ENCODE measurements at regions not wholly inside any gene's neighbourhood (a gene's known extent, or its start where the extent isn't known, plus 50 kb on each side); places are given as distances from the start of the nearest gene placed in this dataset.
A peak's percentile ranks its signal among the peaks of the same experiment; 100 is the strongest.
"Not testable (repeated sequence)": the region's sequence is repeated elsewhere in the genome, so short reads cannot be mapped to it uniquely, and the experiment has no call there.

DNA sequence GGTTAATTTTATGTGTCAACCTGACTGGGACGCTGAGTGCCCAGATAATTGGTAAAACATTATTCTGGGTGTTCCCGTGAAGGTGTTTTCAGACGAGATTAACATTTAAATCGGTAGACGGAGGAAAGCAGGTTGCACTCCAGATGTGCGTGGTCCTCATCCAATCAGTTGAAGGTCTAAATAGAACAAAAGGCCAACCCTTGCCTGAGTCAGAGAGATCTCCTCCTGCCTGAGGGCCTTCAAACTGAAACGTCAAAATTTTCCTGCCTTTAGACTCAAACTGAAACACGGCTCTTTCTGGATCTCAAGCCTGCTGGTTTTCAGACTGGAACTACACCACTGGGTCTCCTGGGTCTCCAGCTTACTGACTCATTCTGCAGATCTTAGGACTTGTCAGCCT is 70.9 kb downstream of the NPIPA5 start:
- DNase-seq (ENCODE audit: low spot score), result not testable (repeated sequence)

DNA sequence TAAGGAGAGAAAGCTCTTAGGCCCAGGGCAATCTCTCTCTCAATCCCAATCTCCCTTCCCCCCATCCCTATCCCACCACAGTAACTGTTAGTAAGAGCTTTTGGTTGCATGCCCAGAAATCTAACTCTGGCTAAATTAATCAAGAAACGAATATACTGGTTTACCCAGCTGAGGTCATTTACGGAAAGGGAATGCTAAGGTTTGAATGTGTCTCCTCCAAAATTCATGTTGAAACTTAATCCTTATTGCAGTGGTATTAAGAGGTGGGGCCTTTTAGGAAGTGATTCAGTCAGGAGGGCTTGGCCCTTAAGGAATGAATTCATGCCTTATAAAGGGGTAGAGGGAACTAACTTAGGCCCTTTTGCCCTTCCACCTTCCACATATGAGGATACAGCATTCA is 72.2 kb downstream of the NPIPA5 start:
- DNase-seq (ENCODE audit: low spot score), result not testable (repeated sequence)

DNA sequence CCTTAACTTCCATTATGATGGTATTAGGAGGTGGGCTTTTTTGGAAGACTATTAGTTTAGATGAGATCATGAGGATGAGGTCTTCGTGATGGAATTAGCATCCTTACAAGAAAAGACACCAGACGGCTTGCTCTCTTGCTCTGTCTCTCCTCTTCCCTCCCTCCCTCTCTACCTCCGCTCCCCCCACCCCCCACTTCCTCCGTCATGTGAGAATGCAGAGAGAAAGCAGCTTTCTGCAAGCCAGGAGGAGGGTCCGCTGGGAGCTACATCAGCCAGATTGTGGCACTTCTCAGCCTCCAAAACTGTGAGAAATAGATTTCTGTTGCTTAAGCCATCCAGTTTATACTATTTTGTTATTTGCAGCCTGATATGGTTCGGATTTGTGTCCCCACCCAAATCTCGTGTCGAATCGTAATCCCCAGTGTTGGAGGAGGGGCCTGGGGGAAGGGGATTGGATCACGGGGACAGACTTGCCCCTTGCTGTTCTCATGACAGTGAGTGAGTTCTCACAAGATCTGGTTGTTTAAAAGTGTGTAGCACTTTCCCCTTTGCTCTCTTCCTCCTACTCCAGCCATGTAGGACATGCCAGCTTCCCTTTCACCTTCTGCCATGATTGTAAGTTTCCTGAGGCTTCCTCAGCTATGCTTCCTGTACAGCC is 74.3 kb downstream of the NPIPA5 start:
- DNase-seq (ENCODE audit: low spot score), result not testable (repeated sequence)

DNA sequence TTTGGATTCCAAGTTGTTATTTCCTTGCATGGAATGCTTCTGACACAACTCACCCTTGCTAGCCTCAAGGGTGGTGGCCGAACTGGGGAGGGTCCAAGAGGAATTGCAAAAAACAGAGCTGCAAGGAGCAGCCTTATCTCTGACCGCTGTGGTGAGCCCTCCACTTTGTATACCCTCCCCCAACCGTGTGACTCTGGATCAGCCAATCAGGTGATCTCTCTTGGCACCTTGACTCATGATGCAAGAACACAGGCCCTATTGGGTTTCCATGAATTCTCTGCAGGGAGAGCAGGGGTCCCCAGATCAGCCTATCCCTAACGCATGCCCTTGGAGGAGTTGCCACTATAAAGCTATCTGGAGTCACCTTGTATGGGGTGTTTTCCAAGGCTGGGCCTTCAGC is 81.0 kb downstream of the NPIPA5 start:
- DNase-seq (ENCODE audit: low spot score), result not testable (repeated sequence)

DNA sequence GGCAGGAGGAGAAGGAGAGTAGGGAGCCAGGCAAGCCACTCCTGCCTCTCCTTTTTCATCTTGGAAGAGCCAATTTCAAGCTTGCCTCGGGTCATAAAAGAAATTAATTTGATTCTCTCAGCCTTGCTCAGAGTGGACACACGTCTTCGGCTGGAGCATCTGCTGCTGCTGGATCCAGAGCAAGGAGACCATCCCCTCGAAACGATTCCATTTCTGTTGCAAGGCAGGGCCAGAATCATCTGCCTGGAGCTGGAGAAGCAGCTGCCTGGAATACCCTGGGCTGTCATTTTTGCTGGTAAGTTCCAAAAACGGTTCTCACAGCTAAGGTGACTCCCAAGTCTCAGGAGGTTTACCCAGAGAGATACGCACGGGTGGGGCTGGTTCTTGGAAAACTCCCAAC is 103.3 kb downstream of the NPIPA5 start:
- not testable (repeated sequence) for DNase-seq (ENCODE audit: low spot score)

DNA sequence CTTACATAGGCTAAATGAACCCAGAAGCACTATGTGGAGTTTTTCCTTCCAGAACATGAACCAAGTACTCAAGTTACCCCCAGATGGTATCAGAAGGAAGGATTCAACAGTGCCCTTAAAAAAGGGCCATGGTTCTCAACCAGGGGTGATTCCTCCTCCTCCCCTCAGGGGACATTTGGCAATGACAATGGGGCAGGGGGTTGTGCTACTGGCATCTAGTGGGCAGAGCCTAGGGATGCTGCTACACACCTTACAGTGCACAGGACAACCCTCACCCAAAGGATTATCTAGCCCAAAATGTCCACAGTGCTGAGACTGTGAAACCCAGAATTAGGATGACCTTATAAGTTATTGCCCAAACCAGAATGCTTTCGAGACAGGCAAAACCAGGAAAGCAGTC is 104.1 kb downstream of the NPIPA5 start:
- DNase-seq (ENCODE audit: low spot score), result not testable (repeated sequence)

DNA sequence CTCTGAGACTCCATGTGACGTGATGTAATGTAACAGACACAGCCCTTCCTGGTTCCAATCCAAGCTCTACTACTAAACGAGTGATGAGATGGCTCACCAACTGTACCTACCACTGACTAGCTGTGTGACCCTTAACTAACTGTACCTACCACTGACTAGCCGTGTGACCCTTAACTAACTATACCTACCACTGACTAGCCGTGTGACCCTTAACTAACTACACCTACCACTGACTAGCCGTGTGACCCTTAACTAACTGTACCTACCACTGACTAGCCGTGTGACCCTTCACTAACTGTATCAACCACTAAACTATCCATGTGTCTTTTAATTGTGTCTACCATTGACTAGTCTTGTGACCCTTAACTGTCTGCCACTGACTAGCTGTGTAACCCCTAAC is 111.2 kb downstream of the NPIPA5 start:
- not testable (repeated sequence) for DNase-seq (ENCODE audit: low spot score)

DNA sequence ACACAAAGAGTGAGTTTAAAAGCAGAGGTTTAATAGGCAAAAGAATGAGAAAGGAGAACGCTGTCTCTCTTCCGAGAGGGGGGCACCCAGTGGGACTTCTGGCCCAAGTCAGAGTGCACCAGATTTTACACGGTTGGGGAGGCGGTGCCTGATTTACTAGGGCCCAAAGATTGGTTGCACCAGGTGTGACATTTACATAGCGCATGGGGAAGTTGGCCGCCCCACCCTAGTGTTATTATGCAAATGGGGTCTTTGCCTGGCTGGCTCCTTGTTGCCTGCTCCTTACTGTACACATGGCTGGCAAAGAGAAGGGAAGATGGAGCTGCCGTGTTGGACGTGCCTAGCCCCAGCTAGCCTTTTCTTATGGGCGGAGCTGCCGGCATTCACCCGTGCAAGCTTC is 115.9 kb downstream of the NPIPA5 start:
- DNase-seq (ENCODE audit: low spot score), result not testable (repeated sequence)

DNA sequence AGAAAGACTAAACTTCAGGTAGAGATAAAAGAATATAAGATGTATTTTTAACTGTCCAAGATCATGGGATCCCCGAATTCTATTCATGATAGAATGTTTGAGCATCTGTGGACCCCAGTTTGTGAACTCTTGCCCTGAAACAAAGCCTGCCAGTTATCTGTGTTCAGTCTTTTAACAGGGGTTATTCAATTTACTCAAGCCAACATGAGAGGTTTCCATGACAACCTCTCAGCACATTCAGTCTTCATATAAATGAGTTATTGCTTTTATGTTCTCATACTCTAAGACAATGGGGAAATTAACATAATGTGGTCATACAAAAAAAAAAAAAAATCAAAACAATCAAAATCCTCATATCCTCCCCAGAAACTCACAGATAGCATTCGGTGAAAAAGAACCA is 130.1 kb downstream of the NPIPA5 start:
- DNase-seq (ENCODE audit: low spot score), result not testable (repeated sequence)

DNA sequence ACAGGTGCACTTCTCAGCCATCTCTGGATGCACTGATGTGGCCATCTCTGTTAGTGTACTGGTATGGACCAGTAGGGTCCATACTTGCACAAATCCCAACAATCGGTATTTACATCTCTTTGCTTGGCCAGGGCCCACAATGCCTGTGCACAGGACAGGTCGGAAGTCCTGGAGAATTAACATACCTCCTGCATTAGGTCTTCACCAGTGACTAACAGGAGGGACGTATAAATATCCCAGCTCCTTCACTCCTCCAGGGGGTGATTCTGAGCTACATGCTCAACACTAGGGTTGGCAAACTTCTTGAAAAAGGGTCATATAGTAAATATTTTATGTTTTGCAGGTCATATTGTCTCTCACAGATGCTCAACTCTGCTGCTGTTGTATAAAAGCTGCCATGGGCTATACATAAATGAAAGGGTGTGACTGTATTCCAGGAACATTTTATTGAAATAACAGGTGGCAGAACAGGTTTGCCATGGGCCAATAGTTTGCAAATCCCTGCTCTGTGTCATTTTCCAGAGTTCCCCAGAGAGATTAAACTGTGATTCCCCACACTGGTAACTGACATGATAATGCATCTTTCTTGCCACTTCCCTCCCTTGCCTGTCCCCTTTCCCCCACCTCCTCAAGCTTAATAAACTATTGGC is 141.3 kb downstream of the NPIPA5 start:
- DNase-seq (ENCODE audit: low spot score), result not testable (repeated sequence)

DNA sequence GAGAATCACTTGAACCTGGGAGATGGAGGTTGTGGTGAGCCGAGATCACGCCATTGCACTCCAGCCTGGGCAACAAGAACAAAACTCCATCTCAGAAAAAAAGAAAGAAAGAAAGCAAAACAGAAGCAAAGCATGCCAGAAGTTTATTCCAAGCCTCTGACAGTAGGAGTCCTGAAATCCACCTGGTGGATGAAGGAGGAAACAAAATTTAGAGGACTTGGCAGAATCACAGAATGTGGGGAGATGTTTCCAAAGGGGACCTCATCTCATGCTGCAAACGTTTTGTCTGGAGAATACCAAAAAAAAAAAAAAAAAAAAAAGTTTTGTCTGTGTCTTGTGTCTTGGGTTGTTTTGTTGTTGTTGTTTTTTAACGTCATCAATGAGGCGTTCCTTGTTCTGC is 141.1 kb upstream of the RRN3 start:
- not testable (repeated sequence) for DNase-seq (ENCODE audit: low spot score)

DNA sequence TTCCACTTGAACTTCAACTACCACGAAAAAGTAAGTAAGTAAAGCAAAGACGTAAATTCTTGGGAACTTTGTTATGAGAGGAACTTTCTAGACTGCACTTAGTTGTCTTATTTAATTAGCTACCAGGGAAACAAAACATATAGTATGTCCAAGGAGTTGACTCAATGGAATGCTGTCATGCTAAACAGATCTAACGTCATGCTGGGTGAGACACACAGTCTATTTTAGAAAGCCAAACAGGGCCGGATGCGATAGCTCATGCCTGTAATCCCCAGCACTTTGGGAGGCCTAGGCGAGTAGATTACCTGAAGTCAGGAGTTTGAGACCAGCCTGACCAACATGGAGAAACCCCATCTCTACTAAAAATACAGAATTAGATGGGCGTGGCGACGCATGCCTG is 140.6 kb upstream of the RRN3 start:
- not testable (repeated sequence) for DNase-seq (ENCODE audit: low spot score)

DNA sequence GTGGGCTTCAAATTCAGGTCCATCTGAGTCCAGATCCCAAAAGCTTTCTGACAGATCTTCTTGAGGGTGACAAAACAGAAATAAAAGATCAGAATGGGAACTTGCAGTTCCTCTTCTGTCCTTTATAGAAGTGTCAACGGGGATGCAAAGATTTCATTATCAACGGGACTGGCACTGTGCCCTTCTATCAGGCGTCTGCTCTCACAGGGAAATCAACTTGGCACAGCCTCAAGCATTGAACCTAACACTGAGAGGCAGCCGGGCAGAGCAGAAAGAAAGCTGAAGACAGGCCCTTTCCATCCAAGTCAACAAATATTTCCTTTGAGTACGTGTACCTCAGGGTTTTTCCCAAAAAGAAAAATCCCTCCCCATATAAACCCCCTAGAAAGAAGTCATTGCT is 136.4 kb upstream of the RRN3 start:
- DNase-seq (ENCODE audit: low spot score), result not testable (repeated sequence)

DNA sequence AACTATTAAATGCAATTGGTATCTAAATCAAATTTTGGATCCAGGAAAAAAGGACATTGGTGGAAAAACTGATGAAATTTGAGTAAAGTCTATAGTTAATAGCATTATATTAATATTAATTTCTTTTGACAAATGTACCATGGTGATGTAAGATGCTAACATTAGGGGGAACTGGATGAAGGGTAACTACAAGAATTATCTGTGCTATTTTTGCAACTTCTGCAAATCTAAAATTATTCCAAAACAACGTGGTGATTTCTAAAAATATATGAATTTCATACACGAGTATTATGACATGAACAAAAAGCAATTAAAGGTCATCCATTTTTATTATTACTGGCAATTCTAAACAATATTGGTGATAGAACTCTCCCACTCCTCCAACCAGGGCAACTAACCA is 135.6 kb upstream of the RRN3 start:
- DNase-seq (ENCODE audit: low spot score), result not testable (repeated sequence)

DNA sequence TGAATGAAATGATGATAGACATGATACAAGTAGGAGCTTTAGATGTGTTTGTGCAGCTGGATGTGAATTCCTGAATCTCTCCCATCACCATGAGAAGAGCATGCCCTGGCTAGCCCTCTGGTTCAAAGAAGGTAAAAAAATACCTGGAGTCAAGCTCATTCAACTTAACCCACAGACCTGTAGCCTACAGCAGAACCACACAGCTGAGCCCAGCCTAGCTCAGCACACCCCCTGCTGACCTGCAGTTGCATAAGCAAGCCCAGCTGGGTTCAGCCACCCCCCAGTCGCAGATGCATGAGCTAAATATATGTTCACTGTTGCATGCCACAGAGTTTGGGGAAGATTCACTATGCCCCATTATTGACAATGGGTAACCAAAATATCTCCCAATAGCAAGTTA is 130.6 kb upstream of the RRN3 start:
- DNase-seq (ENCODE audit: low spot score), result not testable (repeated sequence)

DNA sequence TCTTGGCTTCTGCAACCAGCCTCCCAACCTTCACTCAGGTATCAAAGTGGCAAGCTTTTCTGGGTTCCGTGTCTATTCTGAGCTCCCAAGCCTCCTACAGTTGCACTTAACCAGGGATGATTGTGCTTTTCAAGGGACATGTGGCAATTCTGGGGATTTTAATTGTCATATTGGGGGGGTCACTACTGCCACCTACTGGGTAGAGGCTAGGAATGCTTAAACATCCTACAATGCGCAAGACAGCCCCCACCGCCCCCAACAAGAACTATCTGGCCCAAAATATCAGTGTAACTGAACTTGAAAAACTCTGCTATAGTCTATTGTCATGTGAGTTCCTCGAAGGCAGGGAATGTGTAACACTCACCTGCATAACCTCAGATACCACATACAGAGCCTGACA is 129.3 kb upstream of the RRN3 start:
- not testable (repeated sequence) for DNase-seq (ENCODE audit: low spot score)

DNA sequence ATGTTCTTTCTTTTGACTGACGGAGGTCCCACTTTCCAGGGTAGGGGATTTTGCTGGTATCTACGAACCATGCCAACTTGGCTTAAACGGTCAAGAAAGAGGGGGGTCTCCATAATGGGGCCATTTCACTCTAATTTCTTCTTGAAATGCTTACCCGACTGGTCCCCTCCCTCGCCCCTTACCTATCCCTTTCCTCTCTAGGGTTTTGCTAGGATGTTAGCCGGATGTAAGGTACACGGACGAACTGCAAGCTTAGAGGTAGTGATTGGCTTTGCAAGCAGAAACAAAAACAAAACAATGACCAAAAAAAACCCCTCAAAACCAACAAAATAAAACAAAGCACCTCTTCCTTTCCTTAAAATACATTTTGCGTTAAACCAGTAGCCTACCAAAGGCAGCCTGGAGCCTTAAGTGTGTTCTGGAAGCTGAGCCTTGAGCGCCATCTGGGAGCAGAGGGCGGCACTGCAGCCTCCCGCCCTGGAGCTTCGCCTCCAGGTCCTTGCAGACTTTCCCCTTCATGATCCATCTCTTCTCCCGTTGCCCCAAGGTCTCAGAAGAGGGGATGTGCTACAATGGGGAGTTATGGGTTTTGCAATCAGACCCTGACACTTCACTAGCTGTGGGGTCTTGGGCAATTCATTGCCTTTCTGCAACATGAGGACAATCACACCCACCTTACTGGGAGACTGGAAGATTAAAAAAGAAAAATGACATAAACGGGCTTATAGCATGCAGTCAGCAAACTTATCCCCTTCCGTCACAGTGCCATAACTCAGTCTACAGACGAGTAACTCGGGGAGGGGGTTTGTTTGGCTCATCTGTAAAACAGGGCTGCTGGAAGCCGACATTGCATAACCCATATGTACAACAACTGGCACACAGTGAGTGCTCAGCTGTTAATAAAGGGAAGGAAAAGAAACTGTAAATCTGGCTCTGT is 125.9 kb upstream of the RRN3 start:
- DNase-seq (ENCODE audit: low spot score), result peak; percentile 10

DNA sequence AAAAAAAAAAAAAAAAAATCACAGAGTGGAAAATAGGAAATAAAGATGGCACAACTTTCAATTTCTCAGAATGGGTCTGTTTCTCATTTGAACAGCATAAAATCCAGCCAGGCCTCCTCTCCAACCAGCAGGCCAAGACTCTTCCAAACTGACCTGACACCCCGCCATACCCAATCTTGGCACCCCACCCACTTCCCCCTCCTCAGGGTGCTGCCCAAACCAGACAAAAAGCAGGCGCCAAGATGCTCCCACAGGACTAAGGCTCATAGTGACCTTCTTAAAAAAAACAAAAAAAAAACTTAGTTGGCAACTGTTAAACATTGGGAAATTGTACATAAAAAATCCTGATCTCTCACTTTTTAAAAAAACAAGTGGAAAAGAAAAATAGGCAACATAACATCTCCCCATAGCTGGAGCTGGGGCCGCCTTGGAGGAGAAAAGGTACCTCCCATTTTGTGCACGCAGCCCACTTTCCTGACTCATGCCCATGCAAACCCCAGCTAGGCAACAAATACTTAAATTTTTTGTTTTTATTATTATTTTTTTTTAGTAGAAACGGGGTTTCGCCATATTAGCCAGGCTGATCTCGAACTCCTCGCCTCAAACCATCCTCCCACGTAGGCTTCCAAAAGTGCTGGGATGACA is 124.9 kb upstream of the RRN3 start:
- DNase-seq (ENCODE audit: low spot score), result not testable (repeated sequence)

DNA sequence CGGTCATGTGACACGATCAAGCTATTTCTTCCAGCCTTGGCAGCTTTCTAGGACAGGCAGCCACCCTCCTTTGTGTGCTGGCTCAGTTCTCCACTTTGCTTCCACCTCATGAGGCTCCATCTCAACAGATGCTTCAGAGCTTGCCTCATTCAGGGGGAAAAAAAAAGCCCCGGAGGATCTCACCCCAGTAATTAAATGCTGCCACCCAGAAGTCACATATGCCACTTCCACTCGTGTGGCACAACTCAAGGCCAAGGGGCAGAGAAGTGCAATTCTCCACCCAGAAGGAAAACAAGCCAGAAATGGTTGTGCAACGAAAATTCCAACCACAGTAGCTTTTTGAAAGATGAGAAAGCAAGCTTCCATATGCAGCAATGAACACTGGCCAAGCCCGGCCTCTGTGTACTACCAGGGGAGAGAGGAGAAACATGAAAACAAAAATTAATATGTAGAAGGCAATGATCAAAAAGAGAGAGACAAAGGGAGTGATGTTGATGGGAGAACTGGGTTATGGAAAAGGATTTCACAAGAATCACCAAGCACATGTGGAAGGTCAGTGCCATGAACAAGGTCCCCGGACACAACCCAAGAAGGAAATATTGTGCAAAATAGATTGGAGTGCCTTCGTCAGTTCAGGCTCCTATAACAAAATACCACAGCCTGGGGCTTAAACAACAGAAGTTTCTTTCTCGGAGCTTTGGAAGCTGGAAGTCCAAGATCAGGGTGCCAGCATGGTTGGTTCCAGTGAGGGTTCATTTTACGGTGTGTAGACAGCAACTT is 113.3 kb upstream of the RRN3 start:
- not testable (repeated sequence) for DNase-seq (ENCODE audit: low spot score)

DNA sequence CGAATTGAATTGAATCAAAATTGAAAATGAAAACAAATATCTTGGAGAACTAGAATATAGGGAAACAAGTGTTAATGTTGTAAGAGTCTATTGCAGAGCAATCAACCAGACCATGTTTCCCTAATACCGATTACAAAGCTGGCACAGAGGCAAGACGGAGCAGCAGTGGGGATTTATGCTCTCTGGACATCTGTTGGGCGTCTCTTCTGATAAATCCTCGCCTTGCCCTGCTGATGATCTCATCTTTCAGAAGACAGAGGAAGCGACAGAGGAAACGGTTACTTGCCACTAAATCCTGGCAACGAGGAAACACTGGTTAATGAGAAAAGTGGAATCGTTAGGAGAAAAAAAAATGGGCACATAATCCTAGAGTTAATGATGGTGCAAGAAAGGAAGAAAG is 112.4 kb upstream of the RRN3 start:
- DNase-seq (ENCODE audit: low spot score), result not testable (repeated sequence)

DNA sequence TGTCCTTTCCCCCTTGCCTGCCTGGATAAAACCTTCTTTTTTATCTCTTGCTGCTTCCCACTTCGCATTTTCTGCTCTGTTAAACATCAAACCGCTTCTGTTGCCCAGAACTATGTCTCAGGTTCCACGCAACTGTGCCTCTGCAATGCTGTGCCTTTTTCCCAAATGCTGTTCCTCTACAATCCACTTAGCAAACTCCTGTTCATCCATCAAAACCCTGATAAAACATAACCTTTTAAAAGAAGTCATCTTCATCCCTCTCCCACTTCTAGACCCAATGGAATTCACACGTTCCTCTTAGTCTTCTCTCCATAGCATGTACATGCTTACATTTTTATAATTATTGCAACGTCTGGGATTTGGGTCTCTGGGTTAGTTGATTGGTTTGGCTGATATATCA is 111.9 kb upstream of the RRN3 start:
- not testable (repeated sequence) for DNase-seq (ENCODE audit: low spot score)

Measured in SK-N-DZ (cell line).